ENCODE measurements at regions not wholly inside any gene's neighbourhood (a gene's known extent, or its start where the extent isn't known, plus 50 kb on each side); places are given as distances from the start of the nearest gene placed in this dataset.
A peak's percentile ranks its signal among the peaks of the same experiment; 100 is the strongest.

DNA sequence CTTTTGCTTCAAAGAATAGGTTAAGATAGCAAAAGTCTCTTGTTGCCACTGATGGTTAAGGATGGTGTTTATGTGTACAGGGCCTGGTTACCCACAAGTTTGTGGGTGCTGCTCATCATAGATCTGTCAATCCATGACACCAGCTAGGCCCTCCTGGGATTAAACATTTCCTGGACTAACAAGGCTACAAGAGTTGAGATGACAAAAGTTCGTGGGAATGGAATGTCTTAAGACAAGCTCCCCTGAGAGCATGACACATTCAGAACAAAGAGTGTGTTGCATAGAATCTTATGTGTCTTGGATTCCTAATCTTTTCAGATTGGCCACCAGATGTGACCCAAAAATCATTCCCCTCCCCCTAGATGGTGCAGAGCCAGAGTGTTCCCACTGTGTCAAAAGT lies 592.5 kb upstream of the USP15 start:
- no peak for DNase-seq

DNA sequence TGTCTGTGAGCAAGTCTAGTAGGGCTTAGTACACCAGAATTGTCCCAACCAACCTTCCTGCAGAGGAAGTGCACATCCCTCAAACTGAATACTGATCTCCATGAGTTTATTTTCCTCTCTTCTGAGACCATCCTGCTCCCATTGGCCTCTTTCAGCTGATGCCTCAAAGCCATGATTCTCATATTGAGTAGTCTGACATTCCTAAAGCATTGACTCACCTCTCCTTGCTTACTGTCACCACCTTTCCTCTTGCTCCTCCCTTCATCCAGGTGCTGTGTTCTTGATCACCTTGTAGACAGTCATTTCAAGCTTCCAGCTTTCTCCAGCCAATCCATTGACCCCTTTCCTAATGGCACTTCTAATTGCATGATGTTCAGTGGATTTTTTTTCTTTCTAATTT lies 583.7 kb upstream of the USP15 start:
- DNase-seq, result no peak

DNA sequence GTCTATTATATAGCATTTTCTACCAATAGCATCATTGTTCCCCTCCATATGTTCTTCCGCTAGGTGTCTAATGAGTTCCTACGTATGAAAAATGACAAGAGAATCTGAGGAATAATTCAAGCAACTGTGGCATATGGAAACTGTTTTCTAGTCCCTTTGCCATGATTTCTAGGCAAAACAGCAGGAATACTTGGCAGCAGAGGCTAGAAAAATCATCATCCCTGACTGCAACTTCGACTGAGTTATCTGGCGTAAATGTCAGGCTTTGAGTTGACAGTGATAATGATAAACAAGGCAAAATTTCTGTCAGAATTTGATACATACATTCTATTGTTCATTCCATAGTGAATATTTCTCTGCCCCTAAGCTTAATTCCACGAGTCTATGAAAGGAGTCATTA lies 572.8 kb upstream of the USP15 start:
- DNase-seq, result no peak

DNA sequence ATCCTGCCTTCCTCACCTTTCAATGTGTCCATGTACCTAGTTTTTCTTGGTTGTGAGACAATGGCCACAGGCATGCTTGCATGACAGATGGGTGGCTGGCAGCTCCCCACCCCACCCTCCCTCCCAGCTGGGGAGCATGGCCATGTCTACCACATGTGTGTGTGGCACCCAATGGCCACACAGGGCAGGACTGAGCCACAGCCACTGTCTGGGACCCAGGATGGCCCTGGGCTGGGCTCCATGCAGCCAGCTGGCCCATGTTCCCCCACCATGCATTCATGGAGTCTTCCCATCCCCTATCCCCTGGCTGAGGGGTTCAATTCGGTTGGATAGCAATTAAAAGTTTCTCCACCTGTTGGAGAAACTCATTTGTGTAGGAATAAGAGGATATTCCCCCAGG lies 566.0 kb upstream of the USP15 start:
- DNase-seq, result no peak

DNA sequence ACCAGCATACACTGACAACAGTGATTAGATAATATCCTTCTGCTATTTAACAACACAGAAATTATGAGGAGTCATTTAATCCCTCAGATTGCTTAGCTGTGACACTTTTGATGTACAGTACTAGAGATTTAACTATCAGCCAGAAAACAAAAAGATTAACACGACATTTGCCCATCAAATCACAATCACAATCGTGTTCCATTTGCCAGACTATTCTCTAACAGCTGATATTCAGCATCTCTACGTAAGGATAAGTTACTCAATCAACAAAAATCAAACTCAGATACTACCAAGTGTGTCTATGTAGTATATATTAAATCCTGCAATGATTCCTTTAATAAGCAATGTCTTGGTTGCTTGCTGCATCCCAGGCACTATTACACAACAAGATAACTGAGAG lies 558.7 kb upstream of the USP15 start:
- DNase-seq, result no peak

DNA sequence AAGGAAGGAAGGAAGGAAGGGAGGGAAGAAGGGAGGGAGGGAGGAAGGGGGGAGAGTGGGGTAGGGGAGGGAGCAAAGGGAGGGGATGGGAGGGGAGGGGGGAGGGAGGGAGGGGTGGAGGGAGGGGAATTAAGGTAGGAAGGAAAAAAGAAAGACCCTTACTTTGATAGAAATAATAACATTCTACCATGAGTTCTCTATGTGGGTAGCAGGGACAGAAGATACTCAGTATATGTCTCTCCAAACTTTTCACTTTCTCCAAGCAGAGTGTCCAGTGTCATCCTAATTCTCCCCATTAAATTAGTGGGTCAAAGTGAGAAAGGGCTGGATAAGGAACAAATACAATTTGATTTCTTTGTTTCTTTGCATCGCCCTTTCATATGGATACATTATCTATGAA lies 553.4 kb upstream of the USP15 start:
- DNase-seq, result no peak

DNA sequence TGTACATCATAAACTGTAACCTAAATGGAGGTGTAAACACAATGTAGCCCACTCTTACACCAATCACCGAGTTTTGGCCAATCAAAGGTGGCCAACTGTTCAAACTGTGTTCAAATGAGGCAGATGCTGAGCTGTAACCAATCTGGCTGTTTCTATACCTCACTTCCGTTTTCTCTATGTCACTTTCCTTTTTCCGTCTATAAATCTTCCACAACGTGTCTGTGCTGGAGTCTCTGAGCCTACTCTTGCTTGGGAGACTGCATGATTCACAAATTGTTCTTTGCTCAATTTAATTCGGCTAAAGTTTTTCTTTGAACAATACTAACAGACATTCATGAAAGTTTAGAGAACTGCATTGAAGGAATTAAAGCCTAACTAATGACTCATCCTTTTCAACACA lies 547.1 kb upstream of the USP15 start:
- DNase-seq, result peak in 2 of 4 experiments; percentile 2 to 17

DNA sequence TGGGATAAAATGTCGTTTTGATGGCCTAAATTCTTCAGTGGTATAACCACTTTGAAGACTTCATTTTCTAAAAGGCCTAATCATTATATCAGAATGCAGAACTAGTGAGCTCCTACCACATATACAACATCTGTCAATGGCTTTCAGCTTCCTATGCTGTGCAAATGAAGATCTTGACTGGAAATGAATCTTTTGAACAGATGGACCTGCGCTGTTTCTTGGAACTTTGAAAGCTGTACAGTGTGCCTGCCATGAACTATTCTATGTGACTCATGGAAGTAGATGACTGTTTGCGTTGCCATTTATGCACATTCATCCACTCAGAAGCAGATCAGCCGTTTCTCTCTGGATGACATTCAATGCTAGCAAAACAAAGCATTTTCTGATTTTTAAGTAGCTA lies 542.2 kb upstream of the USP15 start:
- no peak for DNase-seq

DNA sequence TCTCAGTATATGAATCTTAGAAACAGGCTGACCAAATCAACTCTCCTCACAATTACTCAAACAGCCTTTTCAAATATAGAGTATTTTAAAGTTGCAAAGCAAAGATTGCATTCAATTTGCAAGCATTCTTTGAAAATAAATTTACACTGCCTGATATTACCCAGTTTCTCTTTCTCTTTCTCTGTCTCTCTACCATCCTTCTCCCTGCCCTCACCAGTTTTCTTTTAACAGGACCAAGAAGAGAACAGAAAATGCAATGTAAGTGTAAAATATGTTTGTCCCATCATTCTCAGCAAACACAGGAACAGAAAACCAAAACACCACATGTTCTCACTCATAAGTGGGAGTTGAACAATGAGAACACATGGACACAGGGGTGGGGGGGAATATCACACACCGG lies 520.3 kb upstream of the USP15 start:
- no peak for DNase-seq

DNA sequence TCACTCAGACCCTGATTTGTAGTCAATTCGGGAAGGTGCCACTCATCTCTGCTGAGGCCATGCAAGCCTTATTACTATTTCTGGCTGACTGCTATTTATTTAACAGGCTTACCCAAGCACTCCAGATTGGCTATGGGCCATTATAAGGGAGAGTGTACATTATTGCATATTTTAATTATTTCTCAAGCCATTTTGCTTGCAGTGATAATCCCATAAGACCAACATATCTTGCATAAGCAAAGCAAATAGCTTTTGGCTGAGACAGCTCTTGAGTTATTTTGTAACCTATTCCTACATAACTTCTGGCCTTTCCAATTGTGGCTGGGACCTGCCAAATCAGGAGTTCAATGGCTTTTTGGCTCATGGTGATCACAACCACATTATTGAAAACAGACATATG lies 509.6 kb upstream of the USP15 start:
- DNase-seq, result no peak

DNA sequence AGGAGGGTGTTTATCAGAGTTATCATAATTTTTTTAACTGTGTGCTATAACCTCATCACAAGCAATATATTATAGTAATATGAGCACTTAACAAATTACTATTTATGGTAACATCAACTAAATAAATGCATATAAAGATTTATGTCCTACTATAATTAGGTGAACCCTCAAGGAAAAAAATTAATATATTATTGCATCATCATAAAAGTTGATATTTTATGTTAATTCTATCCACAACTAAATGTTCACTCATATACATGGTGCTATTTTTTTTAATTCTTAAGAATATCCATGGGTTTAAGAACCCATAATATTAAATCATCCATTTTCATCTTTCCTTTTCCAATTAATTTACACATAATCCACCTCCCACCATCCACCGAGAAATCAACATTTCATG lies 506.0 kb upstream of the USP15 start:
- DNase-seq, result no peak

DNA sequence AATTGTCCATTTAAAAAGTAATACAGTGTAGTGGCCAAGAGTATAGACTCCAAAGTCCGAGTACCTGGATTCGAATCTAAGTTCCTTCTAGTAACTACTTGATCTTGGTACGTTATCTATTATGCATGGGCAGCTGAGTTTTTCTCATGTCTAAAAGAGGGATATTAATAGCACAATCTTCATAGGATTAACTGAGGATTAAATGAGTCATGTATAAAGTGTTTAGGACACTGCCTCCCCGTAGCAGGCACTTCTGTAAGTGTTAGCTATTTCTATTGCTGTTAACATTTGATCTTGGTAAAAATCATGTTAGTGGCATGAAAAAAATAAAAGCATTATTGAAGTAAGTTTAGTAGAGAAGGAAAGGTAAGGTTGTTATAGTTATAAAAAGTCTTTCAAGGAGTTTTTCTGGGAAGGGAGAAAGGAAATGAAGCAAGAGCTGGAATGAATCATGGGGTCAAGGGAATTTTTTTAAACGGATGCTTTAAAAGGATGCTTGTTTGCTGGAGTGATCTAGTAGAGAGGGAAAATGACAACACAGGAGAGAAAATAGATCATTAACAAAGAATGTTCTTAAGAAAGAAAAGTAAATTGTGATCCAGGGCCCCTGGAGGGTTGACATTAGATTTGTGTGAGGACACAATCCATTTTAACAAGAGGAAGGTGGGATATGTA lies 502.2 kb upstream of the USP15 start:
- no peak for DNase-seq

DNA sequence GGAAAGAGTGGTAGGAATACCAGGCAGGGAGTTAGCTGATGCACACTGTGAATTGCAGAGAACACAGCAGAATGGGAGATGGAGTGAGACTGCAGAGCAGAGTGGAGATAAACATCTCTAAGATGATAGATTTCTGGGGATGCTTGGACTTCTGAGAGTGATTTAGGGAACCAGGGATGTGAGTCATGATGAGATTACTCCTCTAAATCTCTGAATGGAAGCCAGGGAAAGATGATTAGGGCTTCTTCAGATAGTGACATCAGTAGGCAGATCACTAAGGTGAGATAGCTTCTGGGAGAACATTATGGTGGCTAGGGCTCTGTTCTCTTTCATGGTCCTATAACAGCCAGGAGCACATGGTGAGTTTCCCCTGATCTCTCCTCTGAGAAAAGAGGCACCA lies 501.5 kb upstream of the USP15 start:
- no peak for DNase-seq

DNA sequence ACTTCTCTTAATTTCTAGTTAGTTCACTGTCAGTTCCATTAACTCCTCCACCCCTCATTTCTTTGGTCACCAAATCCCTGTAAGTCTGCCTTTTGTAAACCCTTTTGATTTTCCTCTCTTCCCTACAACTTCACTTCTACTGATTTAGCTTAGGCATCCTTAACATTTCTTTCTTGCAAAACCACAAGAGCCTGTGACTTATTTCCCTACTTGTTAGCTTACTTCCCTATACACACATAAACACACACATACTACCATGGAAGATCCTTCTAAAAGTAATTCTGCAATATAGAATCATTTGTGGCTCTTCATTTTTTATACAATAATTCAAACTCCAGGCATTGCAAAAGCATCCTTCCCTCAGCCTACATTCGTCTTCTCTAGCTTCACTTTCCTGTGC lies 494.3 kb upstream of the USP15 start:
- DNase-seq, result peak in 2 of 4 experiments; percentile 51 to 56

DNA sequence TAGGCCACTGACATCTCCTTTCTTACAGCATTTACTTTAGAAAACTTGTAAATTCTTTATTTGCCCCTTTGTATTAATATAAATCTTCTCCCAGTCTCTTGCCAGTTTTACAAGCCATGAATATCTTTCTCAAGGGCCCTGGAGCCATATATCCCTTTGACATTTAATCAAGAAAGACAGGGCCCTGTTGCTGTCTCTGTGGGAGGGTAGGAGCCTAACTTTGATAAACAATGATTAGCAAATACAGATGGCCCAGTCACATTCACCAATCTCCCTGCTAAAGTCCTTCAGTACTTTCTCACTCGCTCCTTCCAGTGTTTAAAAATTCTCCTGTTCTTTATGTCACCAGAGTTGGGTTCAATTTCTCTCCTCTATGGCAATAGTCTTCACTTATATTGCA lies 479.8 kb upstream of the USP15 start:
- DNase-seq, result no peak

DNA sequence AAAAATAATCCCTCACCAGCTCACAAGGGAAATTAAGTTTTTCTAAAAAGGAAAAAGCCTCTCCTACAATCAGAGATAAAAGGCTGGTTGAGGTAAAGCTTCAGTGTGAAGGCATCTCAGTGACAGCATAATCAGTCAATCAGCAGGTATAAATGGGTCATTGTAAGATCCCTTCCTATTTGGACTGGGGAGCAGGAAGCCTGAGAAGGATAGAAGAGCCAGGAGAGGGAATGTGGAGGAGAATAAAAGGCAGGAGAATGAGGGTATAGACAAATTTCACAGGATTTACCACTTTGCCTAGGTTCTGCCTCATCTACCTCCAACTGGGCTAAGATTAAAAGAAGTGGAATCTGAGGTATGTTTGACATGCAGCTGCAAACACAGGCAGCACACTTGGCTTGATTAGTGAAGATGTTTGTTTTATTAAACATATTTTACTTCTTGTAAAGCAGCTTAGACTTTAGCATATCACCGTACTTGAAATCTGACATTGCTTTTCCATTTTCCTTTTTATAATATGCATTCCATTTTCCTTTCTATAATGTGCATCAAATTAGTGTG lies 479.1 kb upstream of the USP15 start:
- no peak for DNase-seq

DNA sequence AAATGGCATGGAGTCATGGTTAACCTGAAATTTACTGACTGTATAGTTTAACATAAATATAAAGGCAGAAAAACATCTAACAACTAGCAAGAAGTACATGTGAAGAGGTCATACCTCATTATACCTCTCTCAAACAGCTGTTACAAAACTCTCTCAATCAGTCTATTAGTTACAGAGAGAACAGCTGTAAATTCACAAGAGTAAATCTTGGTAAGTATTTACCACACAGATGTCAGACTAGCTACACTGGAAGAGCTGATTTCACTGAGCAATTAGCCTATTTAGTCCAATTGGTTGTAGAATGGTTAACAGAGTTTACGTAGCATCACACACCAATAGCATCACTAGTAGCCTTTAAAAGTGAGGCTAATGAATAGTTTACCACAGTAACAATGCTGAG lies 463.4 kb upstream of the USP15 start:
- no peak for DNase-seq

DNA sequence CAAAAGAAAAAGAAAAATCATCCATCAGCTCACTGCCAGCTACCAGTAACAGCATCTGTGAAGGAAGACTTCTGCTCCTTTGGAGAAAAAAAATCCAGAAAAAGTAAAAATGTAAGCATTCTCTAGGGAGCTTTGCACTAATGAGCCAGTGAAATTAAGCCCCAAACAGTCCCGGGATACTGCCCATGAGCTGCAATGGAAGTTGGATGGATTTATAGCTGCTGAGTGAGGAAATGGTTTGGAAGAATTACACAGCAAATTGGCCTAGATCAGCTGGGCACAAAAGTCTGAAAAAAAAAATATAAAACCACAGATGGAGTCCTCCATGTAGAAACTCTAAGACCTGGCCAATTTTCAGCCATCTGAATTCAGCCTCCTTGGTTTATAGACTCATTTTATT lies 462.9 kb upstream of the USP15 start:
- DNase-seq, result no peak

DNA sequence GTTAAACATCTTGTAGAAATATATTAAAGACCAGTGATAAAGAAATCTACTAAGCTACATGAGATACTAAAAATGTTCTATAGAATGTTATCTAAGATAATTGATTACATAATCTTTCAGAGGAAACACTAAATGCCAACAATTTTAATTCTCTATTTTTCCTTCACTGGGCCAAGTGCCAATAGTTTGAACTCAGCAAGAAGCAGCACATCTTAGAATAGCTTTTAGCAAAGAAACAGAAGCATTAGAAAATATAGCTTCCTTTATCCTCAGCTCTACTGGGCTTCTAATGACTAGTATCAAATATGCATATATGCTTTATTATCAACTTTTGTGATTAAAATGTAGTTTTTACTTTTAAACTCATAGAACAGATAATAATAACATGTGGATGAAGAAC lies 461.4 kb upstream of the USP15 start:
- DNase-seq, result no peak

DNA sequence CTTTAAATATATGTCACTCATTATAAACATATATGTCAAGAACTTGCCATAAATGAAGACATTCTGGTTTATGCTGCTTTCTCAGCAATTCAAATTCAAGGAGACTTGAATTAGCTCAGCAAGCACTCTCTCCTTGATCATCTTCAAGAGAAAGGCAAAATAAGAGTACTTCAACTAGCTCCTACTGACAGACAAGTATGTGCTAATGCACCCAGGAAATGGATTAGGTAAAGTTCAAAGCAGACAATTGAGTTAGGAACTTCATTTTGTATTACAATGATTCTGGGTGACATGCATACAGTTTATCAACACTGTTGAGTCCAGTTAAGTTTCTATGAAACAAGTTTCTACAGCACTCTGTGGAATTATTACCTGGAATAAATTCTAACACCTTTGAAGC lies 455.9 kb upstream of the USP15 start:
- DNase-seq, result no peak

DNA sequence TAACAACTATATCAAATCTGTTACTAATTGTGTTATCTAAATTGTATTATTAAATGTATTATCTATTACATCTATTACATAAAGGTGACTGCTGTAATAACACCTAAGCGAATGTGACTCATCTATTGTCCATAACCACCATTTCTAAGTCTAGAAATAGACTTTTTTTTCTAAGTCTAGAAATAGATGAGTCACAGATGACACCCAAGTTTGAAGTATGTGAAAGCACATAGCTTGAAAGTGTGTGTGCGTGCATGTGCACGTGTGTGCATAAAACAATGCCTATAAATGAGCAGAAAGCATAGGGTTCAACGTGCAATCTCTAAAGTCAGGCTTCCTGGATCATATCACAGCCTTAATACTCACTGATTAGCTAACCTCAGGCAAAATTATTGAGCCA lies 451.3 kb upstream of the USP15 start:
- DNase-seq, result no peak

DNA sequence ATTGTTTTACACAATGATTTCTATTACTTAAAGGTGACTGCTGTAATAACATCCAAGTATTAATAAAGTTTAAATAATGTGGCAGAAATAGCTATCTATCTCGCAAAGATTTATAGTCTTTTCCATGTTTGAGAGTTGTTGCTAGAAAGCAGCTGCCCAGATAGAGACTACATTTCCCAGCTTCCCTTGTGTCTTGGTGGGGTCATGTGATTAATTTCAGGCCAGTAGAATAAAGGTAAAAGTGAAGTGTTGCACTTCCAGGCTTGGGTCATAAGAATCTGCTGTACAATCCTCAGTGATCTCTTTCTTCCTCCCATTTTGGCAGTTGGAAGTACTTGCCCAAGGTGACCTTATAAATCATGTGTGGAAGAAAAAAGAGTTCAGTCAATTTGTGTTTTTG lies 449.7 kb upstream of the USP15 start:
- peak in 1 of 4 experiments; percentile 1 for DNase-seq

DNA sequence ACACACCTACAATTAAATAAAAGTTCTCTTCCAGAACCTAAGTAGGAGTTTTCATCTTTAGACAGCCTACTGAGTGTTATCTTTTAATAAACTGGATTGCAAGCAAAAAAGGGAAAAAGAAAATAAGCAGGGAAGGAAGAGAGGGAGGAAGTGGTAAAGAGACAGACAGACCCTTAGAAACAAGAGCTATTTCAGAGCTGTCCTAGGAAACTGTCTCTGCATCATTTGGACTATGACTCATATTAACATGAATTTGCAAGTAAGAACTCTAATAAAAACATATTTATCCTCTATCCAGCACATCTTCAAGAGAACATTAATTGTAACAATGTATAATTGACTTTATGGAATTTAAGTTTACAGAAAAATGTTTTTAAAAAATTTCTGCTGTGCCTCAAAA lies 438.8 kb upstream of the USP15 start:
- peak in 2 of 4 experiments; percentile 3 to 14 for DNase-seq

DNA sequence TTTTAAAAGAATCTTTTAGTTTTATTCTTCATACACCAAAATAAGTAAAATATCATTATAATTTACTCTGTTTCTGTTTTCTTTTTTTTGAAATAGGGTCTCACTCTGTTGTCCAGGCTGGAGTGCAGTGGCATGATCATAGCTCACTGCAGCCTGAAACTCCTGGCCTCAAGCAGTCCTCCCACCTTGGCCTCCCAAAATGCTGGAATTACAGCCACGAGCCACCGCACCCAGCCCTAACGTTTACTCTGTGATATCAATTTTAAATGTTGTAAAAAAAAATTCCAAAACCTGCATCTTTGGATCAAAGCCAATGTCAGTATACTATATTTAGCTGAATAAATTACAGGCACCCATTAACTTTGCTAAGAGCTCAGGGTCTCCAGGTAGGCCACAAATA lies 437.1 kb upstream of the USP15 start:
- DNase-seq, result no peak

DNA sequence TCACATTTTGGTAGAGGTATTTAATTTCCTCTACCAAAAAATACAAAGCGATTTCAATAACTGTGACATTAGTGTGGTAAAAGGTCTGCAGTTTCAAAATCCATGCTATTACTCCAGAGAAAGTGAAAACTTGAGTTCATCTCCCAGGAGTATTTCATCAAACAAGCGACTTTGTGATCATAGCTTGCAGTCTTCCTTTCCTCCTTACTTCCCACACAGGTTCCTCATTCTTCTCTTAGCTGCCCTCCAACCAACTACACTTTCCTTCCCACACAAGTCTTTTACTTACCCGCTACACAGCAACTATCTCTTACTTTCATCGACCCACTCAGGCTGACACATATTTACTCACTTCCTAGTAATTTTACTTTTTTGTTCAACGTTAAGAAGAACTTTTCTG lies 413.4 kb upstream of the USP15 start:
- DNase-seq, result peak; percentile 11 to 72 (median 45)
